GM19238 (cell line): ENCODE measurements at regions not wholly inside any gene's neighbourhood (a gene's known extent, or its start where the extent isn't known, plus 50 kb on each side); places are given as distances from the start of the nearest gene placed in this dataset.

Source experiments
- DNase-seq: peaks from one replicate; pipeline ENCODE4 v3.0.0; 2011; ENCODE audit warnings: low spot score; ENCODE audit not compliant: insufficient read length

DNA sequence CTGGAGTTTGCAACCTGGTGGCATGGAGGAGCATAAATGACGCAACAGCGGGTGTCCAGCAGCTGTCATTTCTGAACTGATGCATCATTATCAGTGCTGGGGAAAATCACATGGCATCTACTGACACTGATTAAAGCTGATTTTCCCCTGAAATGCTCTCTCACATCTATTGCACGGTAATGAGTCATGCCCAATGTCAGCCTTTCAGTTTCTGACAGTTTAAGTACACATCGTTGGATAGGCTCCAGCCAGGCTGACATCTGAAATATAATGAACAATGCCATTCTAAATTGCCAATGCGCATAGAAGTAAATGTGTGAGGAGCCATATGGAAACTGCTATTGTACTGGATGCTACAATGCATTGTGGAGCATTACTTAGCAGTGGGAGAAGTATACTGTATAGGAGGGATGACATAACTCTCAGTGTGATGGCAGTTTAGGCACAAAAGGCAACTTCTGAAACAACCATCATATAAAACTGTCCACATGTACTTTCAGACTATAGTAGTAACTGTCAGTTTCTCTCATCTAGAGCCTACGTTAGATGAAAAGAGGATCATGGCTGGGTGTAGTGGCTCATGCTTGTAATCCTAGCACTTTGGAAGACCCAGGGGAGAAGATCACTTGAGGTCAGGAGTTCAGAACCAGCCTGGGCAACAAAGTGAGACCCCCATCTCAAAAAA is 389.3 kb upstream of the DMAC1 start:
- DNase-seq, result no peak

DNA sequence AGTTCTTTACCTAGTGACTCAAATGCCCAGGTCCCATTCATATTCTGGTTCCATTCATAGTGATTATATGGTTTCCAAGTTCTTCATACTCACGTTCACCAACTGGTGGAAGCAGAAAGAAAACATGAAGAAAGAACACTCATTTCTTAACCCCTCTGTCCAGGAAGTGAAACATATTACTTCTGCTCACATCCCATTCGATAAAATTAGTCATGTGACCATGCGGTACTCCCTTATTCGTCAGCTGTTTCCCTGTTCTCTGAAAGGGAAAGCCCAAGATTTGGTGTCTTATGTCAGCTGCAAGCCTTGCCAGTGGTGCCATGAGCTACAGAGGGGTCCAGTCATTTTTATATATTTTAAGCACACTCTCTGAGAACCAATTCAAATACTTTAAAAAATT is 387.0 kb upstream of the DMAC1 start:
- no peak for DNase-seq

DNA sequence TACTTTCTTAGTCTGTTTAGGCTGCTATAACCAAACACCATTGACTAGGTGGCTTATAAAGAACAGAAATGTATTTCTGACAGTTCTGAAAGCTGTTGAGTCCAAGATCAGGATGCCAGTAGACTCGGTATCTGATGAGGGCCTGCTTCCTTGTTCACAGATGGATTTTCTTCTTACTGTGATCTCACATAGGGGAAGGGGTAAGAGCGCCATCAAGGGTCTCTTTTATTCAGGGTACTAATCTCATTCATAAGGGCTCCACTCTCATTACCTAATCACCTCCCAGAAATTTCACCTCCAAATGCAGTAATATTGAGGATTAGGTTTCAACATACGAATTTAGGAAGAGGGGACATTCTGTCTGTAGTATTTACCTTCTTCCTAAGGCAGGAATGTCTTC is 384.0 kb upstream of the DMAC1 start:
- no peak for DNase-seq

DNA sequence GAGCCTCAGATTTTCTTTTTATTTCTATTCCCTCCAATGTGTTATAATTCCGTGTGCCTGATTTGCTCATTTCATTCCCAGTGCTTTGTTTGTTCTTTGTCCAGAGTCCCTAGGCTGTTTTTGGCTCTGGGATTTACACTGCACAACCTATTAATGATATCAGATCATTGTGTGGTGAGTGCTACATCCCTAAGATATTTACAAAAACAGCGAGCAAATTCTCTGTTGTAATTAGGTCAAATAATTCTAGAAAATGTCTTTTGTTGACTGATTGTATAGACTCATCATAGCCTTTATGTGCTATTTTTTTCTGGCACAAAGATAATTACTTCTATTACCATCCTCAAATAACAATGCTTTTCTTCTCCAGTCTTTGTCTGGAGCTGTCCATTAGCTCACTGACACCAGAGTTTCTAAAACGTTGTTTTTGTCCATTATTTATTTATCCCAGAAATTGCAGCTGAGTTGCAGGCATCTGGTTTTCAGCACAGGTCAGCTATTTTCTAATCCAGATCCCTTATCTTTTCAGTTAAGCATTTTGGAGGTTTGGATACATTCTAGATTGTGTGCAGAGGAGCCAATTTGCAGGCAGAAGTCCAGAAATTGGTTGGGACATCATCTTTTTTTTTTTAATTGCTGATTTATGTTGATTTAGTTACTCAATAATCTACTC is 379.9 kb upstream of the DMAC1 start:
- DNase-seq, result no peak

GRCh38 chr9:8172000-8172399 is 372.4 kb upstream of the DMAC1 start:
- DNase-seq, result no peak

DNA sequence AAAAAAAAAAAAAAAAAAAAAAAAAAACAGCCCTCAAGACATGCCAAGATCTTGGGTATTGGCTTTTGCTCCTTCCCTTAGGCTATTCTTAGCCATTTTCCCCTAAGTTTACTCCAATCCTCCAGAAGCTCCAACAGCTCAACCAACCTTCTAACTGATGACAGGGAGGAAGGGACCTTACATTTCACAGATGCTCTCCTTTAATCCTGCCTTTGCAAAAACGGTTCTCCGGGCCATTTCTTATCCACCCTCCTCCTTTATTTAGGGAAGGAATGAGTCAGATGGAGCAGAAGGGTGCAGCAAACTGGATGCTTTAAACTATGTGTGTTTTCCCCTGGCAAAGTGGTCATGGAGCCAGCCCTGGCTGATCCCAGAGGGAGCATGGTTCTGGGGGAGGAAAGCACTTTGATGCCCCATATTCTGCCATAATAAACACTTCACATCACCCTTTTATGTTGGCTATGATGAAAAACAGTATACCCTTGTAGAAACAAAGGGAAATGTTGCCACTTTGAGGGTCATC is 369.4 kb upstream of the DMAC1 start:
- no peak for DNase-seq

DNA sequence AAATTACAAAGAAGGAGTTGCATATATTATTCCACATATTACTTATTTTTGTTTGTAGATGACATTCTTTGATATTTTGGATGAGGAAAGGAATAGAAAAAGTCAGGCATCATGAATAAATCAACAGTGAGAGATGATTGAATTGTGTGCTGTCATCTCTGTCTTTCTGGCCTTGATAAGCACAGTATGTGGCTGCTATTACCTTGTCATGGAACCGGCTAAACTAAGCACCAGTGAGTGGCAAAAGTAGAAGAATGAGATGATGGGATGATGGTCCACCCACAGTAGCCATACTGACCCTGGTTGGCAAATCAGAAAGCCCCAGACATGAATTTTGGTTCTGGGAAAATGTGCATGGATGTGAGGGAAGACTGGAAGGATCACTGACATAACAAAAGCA is 361.2 kb upstream of the DMAC1 start:
- no peak for DNase-seq

DNA sequence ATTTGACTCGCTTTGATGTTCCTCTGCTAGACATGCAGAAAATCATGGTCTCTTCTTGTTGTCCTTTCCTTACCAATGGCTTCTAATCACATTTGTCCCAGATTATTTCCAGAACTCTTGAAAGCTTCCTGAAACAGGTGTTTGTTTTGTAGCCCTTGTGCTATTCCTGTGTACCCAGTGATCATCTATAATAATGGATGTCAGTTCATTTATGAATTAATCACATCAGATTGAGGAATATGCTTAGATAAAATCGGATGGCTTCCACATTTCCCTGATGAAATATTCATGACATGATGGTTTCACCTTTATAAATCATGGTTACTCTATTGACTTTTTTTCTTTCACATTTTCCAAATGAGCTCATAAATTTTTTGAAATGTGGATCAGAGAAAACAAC is 359.0 kb upstream of the DMAC1 start:
- DNase-seq, result no peak

- no peak for DNase-seq
These were observed 358.2 kb upstream of the DMAC1 start for GRCh38 chr9:8157683-8158324.

DNA sequence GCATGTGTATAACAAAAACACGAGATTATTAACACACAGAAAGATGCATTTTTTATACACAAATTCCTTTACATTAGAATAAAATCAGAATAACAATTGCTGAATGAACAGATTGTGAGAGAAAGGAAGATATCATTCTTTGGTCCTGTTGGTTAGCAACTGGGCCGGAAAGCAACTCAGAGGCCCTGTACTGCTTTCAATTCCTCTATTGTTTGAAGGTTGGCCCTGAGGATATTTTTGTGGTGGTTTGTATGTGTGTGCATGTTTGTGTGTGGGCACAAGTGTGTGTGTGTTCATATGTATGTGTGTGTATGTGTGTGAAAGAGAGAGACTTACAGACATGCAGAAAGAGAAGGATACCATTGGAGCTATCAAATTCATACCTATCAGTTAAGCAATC is 356.8 kb upstream of the DMAC1 start:
- DNase-seq, result no peak

DNA sequence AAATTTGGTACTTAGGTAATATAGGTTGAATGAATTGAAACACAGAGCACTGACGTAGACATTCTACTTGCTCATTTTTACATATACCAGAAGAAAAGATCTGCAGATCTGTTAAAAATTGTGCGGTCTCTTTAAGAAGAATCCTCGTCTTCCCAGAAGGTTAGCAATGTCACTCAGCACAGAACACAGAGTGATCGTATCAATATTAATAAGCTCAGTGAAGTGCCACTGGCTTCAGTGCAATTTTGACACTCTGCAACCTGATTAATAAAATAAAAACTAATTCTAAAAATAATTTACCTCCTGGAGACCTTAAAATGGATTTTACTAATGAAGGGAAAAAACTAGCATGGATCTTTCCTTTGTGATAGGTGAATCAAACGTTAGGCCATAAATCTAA is 356.1 kb upstream of the DMAC1 start:
- DNase-seq, result no peak

GRCh38 chr9:8143677-8144076 is 344.1 kb upstream of the DMAC1 start:
- no peak for DNase-seq

GRCh38 chr9:8140557-8140956 is 341.0 kb upstream of the DMAC1 start:
- no peak for DNase-seq

DNA sequence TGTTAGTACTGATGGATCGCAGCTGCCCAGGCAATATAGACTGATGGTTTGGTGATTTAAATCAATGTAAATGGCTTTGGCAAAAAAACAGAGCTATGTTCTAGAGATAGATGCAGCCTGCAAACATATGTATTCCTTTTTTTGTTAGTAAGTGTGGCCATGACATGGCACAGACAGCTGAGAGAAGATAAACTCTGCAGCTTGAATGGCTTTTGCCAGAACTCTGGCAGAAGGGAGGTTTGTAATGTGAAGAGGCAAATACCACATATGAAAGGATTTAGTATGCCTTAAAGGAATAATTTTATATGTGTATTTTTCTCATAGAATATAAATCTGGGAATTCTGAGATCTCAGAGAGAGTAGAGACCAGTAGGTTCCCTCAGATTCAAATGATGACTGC is 340.2 kb upstream of the DMAC1 start:
- DNase-seq, result no peak

- no peak for DNase-seq
These were observed 336.9 kb upstream of the DMAC1 start for GRCh38 chr9:8136477-8136876.

DNA sequence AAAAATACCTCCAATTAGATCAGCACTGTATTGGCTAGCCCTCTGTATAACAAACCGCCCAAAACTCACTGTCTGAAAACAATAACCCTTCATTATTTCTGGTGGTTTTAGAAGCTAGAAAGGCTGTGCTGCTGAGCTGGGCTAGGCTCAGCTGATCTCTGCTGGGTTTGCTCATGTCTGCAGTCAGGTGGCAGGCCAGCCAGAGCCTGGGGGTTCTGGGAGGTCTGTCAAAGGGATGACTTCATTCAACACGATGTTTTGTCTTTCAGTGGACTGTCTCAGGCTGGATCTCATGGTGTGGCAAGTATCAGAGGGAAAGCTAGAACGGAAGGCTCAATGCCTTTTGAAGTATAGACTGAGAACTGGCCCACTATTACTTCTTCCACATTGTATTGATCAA is 335.1 kb upstream of the DMAC1 start:
- DNase-seq, result no peak

- DNase-seq, result no peak
These were observed 334.0 kb upstream of the DMAC1 start for GRCh38 chr9:8133606-8134005.

DNA sequence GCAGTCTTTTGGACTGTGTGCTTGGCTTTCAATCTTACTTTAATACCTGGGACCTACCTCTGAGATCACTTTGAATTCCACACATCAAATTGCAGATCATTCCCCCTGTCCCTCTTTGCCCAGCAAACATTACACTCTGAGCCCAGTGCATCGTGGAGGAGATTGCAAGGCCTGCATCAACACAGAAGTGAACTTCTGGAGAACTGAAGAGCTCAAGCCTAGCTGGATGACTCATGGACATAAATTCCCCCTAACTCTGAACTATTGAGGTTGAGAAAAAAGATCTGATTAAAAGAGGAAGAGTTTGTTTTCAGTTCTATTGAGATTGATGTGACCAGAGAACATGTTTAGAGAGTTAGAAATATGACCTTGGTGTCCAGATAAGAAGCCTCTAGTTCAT is 316.0 kb upstream of the DMAC1 start:
- DNase-seq, result no peak

DNA sequence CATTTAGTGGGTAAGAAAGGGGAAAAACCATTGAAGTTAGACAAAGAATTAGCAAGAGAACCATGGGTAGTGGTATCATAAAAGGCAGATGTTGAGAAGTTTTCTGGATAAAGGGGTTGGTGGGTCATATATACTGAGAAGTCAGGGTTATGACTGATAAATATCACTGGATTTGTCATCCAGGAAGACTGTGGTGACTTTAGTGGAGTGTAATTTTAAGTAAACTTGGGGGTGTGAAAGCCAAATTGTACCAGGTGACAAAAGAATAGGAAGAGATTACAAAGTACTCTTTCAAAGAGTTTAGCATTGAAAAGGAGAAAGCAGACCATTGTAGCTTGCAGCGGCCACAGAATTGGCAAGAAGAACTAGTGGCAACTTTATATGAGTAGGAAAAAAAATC is 315.2 kb upstream of the DMAC1 start:
- no peak for DNase-seq

DNA sequence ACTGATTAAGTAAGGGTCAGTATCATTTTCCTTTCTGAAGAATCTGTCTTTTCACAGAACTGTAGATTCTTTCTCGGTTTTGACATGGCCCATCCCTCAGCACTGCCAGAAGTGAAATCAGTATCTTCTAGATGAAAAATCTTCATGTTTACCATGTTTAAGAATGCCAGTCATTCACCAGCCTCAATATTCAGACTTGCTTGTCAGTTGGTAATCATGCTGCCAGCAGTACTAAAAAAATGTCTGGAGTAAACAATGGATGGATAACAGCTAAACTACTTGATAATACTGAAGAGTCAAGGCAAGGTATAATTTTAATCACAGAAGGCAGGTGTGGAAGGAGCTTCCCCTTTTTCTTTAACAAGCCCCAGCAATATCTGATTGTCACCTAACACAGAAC is 306.8 kb upstream of the DMAC1 start:
- DNase-seq, result no peak

DNA sequence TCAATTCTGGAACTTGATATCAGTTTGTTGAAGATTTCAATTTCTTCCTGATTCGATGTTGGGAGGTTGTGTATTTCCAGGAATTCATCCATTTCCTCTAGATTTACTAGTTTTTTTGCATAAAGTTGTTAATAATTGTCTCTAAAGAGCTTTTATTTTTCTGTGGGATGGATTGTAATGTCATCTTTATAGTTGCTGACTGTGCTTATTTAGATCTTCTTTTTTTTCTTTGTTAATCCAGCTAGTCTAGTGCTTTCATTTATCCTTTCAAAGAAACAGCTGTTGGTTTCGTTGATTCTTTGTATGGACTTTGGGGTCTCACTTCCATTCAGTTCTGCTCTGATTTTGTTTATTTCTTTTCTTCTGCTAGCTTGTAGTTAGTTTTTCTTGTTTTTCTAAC is 302.0 kb upstream of the DMAC1 start:
- DNase-seq, result no peak

DNA sequence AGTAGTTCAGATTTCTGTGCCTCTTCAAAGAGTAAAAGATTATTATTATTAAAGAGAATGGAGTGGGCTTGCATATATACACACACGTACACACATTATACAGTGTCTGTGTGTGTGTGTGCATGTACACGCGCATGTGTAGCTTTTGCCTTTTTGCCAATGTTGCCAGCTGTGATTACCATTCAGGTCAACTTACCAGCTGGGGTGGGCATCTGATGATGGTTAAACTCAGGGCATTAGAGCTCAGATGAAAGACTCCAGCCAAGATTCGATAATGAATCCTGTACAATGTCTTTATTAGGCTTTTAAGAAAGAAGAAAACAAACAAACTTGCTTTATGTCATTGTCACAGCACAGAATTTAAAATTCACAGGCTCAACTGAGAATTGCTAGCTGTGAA is 296.5 kb upstream of the DMAC1 start:
- DNase-seq, result no peak

DNA sequence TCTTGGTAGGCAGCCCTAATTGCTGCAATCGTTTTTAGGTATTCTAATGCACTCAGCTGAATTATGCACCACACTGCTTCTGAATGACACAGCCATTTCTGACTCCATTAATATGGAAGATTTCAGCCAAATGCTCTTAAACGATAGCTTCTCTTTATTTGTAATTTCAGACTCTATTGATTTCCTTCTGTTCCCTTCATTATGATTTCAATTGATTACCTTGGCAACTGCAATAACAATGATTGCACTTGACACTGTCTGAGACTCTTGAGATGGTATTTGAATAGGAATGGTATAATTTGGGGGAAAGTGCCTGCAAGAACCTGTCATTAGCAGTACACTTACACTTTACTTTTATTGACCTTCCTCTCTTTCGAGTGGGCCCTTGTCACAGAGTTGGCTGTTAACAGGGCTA is 296.1 kb upstream of the DMAC1 start:
- no peak for DNase-seq
